HG03520 (cell line): ENCODE measurements at regions not wholly inside any gene's neighbourhood (a gene's known extent, or its start where the extent isn't known, plus 50 kb on each side); places are given as distances from the start of the nearest gene placed in this dataset.

ENCODE experiments used
- ATAC-seq: cut with Tn5 transposase; IDR thresholded peaks from one replicate; pipeline ENCODE4 v1.9.1; 2021; ENCODE audit warnings: mild to moderate bottlenecking, moderate library complexity; ENCODE audit not compliant: unreplicated experiment

DNA sequence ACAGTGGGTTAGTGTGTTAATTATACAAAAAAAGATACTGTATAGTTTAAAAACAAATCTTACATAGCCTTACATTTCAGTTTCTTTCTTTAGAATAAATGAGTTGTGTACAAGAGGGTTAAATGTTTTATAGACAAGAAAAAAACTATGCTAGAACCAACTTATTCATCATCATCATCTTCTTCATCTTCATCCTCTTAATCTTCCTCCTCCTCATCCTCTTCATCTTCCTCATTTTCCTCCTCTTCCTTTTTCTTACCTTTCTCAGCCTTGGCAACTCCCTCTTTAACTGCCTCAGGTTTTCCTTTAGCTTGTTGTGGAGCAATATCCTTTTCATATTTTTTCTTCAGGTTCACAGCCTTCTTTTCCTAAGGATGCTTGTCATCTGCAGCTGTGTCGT is 53.7 kb downstream of the RPS12 start:
- no peak for ATAC-seq

GRCh38 chr6:132872923-132873322 is 58.6 kb downstream of the RPS12 start:
- ATAC-seq = peak; percentile 100

DNA sequence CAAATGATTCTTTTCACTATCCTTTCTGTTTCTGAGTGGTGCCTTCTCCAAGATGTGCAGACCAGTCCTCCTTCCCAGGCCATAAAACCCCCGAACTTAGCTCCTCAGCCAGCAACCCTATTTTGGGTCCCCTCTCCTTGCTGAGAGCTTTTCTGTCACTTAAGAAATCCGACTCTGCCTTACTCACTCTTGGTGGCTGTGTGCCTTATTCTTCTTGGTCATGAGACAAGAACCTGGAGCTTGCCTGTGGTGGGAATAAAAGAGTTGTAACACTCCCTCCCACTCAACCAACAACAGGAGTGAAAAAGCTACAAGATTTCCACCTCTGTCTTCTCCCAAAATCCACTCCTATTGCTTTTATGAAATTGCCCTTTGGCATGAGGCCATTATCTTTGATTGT is 62.6 kb downstream of the RPS12 start:
- no peak for ATAC-seq

- no peak for ATAC-seq
Measured at GRCh38 chr6:132887204-132887603, 72.8 kb downstream of the RPS12 start.

DNA sequence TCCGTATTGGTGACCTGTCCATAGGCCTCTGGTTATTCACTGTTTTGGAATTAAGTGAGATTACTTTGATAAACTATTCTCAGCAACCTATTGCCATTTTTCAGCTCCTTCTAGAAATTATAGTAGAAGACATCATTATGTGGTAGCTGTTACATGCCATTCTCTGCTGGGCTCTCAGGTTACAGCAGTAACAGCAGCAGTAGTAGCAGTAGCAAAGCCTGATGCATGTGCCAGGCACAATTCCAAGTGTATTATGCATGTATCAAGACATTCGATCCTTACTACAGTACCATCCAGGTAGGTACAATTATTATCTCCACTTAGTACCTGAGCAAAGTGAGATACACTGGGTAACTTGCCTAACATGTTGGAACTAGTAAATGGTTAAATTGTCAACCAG is 74.3 kb downstream of the RPS12 start:
- no peak for ATAC-seq

DNA sequence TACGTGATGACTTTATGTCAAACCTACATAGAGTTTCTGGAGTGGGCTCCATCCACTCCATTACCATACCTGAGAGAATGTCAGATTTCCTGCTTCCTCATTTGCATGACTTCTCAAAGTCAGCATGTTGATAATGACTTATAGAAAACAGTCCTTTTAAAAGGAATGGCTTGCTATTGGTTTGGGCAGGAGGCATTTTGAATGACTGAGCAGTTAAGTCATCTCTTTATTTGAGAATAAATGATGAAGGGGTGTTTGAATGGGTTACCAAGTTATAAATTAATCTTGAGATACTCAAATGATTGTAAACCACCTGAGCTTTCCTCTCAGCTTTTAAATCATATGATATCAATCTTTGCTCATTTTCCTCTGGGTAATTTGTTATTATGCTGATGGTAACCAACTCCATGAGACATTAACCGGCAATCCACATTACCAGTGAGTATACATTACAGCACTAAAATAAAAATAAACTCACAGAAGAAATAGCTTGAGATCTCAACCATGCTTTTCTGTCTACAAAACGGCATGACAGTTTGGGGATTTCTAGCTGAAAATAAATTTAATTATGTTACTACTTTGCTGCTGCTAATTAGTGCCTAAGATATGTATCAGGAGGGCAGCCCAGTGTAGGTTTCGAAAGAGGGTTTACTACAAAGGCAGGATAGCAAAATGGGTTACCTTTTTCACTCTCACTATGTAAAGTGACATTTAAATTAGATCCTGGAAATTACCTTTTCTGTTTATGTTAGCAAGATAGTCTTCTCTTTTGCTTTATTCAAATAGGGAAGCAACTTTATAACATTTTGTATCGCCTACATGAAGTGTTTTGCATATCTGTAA is 78.8 kb downstream of the RPS12 start:
- ATAC-seq = no peak

GRCh38 chr6:132893772-132894490 is 79.6 kb downstream of the RPS12 start:
- no peak for ATAC-seq

GRCh38 chr6:132898376-132898775 is 84.0 kb downstream of the RPS12 start:
- no peak for ATAC-seq

GRCh38 chr6:132900849-132901248 is 86.5 kb downstream of the RPS12 start:
- ATAC-seq = no peak

DNA sequence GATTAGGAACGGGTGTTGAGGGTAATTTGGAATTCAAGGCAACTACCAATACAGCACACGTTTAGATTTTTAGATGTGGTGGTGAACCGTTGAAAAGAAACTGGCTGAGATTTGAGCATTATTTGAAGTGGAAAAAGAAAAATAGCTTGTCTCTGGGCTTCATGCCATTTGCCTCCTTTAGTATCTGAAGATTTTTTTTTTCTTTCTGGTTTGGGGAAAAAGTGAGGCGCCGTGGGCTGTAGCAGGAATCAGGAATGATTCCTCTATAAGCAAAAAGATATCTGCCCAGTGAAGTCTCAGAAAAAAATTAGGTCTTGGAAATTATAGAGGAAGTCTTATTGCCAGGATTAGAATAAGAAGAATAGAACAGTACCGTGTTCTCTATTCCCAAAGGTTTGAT is 88.5 kb downstream of the RPS12 start:
- no peak for ATAC-seq

DNA sequence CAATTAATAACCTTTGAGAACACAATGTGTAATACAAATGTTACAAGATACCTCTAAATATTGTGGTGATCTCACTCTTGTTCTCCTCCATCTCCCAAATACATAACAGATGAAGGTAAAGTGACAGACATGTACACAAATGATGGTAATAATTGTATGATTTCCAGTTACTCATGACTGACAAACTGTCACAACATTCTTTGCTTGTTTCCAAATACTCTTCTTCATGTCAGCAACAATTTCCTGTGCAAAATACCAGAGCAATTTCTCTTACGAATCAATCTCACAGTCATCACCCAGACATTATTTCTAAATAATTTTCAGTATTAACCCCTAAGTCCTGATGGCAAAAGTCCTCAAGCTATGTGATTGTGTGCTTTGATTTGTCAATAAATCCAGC is 92.9 kb downstream of the RPS12 start:
- no peak for ATAC-seq

DNA sequence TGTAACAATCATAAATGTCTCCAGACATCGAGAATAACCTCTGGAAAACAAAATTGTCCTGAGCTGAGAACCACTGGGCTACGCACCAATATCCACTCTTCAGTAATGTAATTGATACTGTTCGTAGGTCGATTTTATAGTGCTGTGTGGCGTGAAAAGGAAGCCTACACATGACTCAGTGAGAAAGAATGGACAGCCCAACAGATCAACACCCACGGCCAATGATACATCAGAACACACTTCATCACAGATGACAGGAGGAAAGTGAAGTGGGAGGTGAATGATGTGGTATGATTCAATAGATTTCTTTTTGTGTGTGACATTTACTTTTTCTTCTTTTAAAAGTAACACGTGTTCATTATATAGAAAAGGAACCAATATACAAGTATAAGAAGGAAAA is 93.5 kb downstream of the RPS12 start:
- no peak for ATAC-seq

- no peak for ATAC-seq
Measured at GRCh38 chr6:132909742-132910141, 95.4 kb downstream of the RPS12 start.

DNA sequence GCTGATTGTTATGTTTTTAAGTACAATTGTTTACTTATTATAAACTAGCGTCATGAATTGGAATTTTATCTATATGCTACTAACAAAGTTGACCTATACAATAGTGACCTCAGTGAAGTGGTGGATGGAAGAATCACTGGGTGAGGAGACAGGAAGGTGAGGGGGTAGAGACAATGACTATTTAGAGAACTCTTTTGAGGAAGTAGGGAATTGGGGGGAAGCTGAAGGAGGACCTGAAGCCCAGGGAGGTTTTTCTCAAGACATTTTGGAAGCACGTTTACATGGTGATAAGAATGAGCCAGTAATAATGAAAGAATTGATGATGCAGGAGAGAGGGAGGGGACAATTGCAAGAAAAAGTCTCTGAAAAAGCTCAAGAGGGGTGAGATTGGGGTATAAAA is 96.4 kb downstream of the RPS12 start:
- no peak for ATAC-seq

DNA sequence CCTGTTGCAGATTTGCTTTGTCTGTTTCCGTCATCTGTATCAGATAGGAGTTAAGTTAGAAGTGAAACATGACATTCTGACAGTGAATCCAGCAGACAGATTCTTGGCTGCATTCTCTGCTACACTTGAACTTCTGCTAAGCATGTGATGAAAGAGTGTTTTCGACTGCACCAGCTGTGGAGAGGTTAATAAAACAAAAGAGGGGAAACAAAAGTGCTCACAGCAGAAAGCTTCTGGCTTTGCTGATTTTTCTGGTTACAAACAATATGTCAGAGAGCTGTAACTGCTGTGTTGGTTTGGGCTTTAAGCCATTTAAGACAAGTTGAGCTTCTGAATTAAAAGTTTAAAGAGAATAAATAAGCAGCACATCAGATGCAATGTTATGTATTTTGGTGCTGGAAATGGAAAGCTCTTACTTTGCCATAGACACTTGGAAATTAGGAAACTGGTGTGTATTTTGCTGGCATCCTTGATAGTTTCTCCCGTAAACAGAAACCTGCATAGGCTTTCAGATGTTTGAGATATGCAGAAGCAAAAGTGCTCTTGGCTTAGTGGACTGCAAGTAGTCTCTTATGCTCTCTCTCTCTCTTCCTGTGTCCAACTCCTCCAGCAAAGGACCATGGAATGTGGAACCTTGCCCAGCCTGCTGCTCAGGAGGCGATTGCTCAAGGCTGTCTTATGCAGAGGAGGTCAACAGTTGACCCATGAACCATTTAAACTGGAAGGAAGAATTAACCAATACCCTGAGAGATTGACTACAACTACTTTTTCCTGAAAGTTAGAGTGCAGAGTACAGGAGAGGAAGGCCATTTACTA is 104.9 kb downstream of the RPS12 start:
- ATAC-seq = no peak

- ATAC-seq = no peak
Measured at GRCh38 chr6:132927713-132928112, 113.3 kb downstream of the RPS12 start.

DNA sequence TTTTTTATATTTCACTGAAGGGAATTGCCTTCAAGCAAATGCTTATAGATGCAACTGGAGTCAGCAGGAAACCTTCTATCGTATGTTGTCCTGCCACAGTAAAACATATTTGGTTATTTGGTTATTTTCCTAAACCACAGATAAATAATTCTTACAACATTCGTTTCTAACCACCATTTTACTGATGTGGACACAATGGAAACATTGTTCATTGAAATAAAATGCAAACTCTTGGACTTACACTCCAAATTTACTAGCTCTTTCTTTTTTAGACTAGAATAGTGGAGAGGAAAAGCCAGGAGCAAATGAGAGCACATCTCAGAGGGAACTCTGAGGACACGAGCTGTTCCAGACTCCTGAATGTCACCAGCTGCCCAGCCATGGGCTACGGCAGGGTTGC is 114.8 kb downstream of the RPS12 start:
- ATAC-seq = no peak

DNA sequence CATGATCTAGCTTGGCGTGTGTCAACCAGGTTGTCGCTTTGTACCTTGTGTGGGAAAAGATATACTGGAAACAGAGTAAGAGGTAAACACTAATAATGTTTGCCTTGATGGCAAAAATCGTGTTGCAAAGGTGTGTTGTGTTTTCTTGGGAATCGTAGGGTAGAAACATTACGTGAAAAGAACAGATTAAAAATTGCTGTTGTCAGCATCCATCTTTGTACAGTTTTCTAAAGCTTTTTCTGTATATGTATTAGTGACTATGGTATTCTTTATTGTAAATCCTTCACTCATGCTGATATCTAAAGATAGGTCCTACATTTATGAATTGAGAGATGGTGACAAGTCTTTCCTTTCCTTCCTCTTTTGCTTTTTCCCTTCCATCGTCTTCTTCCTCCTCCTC is 116.9 kb downstream of the RPS12 start:
- ATAC-seq = no peak

DNA sequence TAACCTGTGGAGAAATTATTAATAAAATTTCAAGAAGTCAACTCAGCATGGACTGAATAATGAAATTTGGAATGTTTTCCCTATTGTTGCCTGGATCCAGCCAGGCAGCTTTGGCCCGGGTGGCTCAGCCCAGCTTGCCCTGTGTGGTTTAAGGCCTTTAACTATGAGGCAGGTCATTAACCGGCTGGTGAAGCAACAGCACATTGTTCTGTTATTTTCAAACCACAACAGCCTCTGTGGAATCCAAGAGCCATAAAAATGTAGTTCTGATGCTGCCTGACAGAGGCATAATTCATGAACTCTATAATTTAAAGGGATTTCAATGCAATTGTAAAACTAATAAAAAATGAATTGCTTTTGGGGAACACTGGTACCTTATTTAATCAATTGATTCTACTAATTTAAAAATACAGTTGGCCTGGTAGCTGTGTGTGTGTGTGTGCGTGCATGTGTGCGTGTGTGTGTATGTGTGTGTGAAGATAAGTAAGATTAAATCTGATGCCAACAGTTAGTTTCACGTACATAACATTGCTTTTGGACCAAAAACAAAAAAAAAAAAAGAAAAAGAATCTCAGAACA is 117.7 kb downstream of the RPS12 start:
- ATAC-seq = no peak

- ATAC-seq = no peak
Measured at GRCh38 chr6:132932588-132932987, 118.2 kb downstream of the RPS12 start.

- ATAC-seq = no peak
Measured at GRCh38 chr6:132933090-132933489, 118.7 kb downstream of the RPS12 start.
